Embryonic facial prominence (tissue), 1 donor: ENCODE measurements at regions not wholly inside any gene's neighbourhood (a gene's known extent, or its start where the extent isn't known, plus 50 kb on each side); places are given as distances from the start of the nearest gene placed in this dataset.
"Not testable (repeated sequence)": the region's sequence is repeated elsewhere in the genome, so short reads cannot be mapped to it uniquely, and the experiment has no call there.

ENCODE experiments used
- DNase-seq: peaks from one replicate; pipeline ENCODE4 v3.0.0-alpha.2; 2016; ENCODE audit errors: extremely low spot score

DNA sequence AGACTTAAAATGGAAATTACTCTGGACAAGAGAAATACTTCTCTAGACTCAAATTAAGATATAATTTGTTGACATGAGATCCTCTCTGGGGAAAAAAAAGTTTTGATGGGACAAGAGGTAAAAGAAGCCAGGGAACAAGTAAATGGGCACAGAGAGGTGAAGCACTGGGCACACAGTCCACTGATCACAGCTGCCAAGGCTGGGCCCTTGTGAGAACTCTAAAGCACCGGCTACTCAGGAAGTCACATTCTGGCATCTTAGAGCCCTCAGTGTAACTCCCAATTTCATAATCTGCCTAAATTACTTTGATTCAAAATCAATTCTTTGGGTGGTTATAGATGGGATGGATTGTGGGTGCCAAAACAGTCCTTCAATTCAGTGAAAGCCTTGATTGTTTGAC lies 123.2 kb upstream of the CACNA2D1 start:
- no peak for DNase-seq

DNA sequence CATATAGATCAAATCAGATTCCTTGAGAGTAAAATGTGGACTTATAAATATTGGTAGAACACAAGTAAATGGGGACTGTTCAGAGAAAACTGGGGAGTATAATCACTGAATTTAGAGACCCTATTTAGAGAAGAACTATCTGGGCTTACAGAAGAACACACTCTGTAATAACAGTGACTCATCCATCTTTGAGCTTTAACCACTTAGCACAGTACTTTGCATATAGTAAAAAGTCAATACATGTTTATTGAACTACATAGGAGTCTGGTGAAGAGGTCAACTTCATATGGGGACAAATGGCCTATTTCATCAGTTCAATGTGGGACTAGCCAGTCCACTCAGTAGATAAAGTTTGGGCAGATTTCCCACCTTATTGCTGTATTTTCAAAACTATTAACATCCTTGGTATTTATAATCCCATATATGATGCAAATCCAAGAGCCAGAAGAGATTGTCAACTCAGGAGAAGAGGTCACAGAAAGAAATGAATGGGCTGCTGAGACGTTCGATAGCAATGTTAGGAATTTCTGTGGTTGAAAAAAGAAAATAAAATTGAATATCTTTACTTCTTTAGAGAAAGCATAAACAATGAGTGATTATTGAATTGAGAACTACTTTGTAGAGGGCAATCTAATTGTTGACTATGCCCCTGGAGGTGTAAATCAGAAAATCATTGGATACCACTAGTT lies 119.3 kb upstream of the CACNA2D1 start:
- DNase-seq, result no peak

DNA sequence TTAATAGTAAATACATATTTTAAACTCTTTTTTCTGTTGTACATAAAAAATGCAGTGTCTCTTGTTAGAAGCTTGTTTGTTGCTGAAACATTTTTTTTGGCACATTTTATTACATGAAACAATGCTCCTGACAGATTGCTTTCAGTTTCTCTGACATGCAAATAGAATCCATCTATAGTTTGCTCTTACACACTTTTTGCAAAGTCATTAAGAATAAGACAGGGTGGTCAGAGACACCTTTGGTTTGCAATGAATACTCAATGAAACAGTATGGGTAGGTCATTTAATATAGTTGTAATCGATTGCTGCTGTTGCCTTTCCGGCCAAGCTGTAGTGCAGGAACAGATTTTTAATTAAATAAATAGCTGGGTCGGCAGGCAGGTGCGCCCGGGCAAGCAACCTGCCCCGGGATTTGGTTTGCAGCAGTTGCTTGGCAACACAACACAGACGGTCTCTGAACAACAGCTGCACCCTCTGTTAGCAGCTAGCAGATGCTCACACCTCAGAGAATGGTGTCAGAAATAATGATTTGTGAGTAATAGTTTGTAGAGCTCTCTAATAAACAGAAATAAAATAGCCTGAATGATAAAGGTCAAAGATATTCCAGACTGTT lies 115.7 kb upstream of the CACNA2D1 start:
- no peak for DNase-seq

DNA sequence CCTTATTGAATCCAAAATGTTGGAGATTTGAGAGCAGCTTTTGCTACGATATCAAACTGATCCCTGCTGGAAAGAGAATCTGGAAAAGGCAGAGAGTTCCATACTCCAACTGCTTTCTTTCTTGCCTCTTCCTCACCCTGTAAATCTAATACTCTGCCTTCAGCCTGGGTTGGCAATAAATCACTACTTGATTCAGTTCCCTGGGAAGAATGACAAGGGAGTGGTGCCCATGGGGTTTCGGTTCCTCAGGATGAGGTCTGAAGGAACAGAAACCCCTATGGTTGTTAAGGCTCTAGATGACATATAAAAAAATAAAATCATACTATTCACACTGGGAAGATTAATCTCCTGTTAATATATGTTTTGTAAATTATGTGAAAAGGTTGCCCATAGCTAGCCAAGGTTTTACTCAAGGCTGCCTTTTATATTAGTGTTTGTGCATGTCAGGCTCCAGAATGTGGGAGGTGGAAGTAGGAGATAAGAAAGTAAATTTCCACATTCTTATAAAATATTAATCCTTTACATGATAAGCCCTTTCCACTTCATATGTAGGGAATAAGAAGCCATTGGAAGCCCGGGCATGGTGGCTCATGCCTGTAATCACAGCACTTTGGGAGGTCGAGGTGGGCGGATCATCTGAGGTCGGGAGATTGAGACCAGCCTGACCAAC lies 106.2 kb upstream of the CACNA2D1 start:
- DNase-seq, result no peak

DNA sequence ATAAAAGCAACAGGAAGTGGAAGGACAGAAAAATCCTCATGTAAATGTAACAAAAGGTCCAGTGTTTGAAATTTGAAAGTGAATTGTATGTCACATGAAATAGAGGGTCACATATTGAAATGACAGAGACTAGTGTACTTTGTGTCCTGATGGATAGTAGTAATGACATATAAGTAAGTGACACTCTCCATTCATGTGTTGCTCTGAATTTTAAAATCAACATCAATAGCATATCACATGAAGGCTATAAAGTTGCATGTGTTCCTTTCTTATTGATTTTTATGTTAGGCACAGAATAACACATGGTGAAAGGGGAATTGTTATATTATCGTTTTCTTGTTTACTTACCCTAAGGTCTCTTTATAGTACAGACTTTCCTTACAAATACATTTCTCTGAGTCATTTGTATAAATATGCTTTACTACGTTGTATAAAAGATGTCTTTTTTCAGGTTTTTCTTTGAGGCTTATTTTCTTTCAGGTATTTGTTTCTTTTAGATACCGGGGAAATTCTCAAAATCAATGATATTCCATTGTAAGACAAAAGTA lies 104.6 kb upstream of the CACNA2D1 start:
- DNase-seq, result no peak

DNA sequence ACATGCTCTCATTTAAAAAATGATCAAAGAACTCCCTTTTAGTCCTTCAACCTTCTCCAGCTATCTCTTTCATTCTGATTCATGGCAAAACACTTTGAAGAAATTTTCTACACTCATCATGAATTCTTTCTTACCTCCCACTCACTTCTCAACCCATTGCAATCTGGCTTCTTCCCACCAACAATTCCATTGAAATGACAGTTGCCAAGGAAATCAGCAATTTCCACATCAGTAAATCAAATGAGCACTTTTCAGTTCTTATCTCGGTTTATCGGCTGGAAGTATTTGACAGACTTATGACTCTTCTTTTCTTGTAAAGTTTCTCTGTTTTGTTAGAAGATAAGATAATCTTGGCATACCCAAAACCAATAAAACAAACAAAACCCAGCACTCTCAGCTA lies 99.1 kb upstream of the CACNA2D1 start:
- no peak for DNase-seq

DNA sequence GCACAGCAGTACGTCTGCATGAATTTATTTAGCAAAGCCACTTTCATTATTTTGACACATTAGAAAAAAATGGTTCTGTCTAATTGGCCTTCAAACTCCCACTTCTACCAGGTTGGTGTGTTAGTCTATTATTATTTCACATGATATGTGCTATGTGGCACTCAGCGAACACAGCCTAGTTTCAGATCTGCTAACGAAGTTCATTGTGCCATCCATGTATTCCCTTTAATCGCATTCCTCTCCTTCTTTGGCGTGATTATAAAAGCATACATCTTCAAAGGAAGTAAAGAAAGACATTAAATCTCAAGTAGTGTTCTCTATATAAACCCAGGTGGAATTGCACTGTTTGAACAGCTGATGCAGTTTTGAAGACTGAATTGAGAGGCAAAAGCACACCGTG lies 96.4 kb upstream of the CACNA2D1 start:
- no peak for DNase-seq

DNA sequence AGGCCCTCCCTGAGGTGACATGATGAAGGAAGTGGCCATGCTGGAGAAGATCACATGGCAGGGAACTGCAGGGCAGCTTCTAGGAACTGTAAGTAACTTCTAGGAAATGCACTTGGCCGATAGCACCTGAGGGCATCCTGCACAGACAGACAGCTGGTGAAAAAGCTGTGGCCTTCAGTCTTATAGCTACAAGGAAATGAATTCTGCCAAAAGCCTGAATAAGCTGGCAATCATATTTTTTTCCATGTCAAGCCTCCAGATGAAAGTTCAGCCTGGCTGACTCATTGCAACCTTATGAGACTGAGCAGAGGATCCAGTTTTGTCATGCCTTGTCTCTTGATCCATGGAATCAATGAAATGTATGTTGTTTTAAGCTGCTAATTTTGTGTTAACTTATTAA lies 91.1 kb upstream of the CACNA2D1 start:
- DNase-seq, result no peak

DNA sequence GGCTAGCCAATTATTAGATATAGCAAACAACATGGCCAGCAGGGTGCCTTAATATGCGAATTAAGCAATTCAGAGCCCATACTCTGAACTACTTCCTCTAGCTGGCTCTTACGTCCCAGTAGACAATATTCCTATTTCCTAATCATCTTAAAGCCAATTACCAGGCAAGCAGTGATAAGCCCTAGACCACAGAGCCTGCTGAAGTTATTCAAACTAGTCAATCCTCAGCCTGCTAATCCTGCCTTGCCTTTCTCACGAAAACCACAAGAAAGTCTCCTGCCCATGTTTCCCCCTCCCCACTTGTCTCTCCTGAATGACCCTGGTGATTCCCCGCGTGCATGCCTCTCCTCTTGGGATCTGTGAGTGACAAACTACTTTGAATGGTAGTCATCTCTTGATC lies 86.8 kb upstream of the CACNA2D1 start:
- DNase-seq, result no peak

DNA sequence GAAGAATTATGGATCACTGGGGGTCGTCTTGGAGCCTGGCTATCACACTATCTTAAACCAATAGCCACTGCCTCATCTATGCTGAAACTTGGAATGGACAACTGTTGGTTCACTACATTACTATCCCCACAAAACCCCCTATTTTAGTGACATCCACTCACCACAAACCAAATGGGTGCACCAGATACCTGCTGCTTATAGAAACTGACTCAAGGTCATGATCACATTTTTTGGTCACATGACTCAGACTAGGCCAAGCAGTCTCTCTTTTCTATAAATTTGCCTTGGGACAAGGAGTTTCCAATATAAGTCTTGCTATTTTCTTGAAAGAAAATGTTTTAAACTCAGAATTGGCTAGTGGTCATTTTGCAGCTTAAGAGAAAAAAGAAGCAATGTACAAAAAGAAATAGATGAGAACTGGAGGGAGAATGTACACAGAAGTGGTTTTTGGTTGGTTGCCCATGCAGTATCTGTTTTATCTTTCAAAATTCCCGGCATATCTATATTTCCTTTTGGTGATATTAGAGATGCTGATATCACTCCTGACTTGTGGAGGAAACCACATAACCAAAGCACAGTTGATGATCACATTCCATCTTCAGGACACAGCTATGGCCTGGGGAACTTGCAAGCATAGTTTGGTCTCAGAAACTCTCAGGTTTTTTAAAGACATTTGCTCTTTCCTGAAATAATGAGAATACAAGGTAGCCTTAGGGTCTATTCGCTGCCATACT lies 85.2 kb upstream of the CACNA2D1 start:
- no peak for DNase-seq

DNA sequence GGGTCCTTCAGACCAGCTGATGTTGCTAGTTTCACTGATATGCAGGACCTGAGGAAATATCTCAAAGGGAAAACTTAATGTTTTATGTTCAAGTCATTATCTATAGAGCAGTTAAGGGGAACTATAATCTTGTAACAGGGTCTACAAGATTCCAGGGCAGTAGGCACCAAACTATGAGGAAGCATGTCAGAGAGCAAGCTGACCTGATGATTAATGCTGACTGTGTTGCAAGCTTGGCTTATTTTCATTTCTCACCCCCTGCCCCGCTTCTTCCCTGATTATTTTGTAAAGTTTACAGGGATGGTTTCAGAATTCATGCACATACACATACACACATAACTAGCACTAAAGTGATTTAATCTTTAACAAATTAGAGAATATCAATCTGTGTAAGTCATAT lies 84.3 kb upstream of the CACNA2D1 start:
- DNase-seq, result no peak

DNA sequence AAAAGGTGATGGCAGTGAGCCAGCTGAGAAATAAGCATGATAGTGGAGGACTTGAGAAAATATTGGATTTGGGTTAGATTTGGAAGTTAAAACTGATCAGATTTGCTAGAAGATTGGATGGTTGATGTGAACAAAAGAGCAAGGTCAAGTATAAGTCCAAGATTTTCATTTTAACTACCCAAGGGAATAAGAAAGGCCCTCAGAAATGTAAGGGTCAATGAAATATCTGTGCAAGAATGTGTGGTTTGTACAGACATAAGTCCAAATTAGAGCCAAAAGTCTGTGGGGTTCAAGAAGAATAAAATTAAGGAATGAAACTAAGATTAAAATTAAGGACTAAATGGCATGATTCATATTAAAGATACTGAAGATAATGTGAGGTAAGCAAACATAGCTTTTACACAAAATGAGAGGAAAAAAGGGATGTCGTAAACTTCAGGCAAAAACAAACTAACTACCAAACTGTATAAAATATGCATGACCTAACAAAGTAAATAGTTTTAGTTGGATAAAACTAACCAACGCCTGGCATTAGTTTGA lies 78.4 kb upstream of the CACNA2D1 start:
- no peak for DNase-seq

DNA sequence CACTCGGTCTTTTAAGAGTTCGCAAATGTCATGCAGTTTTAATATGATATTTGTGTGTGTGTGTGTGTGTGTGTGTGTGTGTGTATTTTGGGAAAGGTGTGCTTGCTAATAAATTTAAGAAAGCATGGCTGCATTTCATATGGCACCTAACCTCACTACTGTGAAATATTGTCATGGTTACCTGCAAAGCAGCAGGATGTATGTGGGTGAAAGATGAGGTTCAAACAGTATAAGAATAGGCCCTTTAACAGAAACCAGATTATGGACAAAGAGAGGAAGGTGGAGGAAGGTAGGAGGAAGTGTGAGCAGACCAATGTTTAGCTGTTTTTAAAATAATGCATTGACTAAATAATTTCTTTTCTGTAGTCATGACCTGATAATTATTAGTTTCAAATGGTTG lies 73.5 kb upstream of the CACNA2D1 start:
- DNase-seq, result no peak

DNA sequence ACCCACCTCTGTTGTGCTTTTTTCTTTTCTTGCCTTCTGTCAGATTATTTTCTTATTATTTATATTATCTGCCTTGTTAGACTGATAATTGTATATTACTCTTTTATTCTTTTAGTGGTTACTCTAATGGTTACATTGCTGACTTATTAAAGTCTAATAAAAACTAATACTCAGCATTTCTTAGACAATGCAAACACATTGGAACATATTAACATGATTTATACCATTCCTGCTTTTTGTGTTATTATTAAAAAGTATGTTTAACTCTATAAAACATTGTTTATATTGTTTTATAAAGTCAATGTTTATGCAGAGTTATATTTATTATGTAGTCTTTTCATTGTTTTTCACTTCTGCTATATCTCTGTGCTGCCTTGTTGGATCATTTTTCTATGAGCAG lies 68.0 kb upstream of the CACNA2D1 start:
- DNase-seq, result no peak

DNA sequence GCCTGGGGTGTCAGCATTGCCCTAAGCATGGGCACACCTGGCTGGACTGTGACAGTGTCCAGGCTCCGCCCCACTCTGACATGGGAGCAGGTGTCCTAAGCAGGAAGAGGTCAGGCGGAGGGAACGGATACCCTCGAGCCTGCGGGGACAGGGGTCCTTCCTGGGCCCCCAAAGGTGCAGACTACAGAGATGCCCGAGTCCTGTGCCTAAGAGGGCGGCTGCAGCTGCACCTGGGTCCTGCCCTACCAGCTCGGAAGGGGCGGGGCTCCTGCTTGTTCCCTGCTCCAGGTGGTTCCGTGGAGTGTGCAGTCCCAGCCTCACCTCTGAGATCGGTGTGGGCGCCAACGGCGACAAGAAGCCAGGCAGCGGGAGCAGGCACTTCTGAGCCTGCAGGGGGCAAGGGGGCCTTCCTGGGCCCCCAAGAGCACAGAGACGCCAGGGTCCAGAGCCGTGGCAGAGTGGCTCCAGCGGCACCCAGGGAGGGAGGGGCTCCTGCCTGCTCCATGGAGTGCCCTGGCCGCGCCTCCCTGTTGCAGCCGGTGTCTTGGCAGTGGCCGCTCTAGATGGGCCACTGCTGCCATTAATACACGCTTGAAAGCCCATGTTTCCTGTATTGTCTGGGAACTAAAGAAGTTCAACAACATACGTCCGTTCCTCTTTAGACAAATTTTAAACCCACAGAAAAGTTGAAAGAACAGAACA lies 64.5 kb upstream of the CACNA2D1 start:
- DNase-seq, result no peak

DNA sequence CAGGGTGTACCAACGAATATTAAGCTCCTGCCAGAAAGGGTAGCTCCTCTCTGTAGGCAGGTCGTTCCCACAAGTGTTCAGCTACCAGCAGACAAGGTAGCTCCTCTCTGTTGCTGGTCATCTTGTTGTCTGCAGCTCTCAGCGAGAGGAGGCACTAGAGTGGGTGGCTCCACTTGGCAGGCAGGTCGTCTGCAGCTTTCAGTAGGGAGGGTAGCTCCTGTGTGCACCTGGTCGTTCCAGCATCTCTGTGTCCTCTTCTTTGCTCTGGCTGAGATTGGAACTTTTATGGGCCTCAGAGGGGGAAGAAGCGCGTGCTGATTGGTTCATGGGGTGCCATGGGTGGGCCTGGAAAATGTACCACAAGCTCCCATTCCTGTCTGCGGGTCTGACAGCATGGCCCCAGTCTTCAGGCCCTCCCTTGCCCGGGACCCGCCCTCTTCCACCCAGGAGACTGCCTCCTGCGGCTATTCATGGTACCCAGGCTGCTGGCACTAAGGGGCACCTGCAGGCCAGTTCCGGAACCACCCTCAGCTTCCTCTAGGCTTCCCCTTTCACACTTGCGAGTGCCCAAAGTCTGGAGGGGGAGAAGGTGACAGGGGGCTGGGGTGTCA lies 63.9 kb upstream of the CACNA2D1 start:
- DNase-seq, result no peak

DNA sequence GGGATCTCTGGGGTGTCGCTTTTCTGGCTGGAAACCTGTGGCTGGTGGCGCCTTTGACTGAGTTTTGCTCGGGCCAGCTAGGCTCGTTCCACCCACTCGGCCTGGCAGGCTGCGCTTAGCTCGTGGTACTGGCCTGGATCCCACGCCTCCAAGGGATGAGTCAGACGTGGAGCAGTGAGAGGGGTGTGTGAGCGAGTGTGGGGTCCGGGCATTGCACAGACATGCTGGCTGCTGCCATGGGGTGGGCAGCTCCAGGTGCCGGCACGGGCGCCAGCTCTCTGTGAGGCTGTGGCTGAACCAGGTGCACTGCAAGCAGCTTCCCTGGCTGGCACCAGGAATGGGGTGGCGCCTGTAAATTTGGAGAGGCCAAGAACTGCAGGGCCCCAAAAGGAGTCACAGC lies 63.1 kb upstream of the CACNA2D1 start:
- DNase-seq, result no peak

DNA sequence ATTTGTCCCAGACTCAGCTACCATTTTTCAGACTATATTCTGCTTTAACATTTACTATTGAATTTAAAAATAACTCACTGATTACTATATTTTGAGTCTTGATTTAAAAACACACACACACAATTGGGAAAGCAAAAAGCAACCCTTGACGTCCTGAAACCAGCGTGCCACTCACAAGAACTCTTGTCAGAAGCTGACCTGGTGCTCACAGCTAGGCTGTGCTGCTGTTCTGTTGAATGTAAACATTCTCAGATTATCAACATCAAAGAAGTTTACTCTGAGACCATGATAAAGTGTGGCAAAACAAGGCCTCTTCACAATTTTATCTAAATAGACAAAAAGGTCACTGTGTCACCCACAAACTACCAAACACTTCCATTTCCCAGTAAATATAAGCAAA lies 62.6 kb upstream of the CACNA2D1 start:
- no peak for DNase-seq

DNA sequence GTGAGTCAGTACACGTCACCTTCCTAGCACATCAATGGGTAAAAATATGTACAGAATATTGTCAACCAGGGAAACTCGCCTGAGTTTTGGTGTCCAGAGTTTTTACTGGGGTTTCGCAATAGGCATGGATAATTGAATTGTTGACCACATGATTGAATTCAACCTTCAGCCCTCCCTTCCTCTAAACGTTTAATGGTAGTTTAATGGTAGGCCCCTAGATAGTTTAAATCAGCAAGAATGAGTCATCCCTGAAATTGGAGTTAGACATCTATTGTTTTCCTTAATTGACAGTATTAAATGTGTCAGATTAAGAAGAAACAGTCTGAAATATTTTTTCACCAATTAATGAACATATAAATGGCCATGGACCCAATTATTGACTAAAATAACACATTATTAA lies 57.8 kb upstream of the CACNA2D1 start:
- DNase-seq, result no peak

DNA sequence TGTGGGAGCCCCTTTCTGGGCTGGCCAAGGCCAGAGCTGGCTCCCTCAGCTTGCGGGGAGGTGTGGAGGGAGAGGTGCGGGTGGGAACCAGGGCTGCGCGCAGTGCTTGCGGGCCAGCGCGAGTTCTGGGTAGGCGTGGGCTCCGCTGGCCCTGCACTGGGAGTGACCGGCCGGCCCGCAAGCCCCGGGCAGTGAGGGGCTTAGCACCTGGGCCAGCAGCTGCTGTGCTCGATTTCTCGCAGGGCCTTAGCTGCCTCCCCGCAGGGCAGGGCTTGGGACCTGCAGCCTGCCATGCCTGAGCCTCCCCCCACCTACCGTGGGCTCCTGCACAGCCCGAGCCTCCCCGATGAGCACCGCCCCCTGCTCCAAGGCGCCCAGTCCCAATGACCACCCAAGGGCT lies 56.0 kb upstream of the CACNA2D1 start:
- not testable (repeated sequence) for DNase-seq

DNA sequence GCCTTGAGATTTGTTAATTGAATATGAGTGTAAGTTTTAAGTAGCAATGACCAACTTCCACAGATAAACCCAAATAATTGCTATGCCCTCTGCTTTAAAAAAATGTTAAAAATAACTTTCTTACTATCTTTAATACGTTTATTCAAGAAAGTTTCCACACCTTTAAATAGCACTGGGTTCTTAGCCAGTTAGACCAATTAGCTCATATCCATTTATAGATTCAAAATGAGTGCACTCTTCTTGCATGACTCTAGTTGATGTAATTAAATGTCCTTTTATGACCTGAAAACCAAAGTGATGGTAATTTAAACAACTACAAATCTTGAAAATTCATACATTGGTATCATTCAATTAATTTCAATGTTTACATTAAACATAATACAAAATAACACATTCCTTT lies 50.8 kb upstream of the CACNA2D1 start:
- no peak for DNase-seq
